Right hindlimb (tissue), 1 donor: ENCODE measurements at regions not wholly inside any gene's neighbourhood (a gene's known extent, or its start where the extent isn't known, plus 50 kb on each side); places are given as distances from the start of the nearest gene placed in this dataset.

Source experiments
- DNase-seq: peaks from one replicate; pipeline ENCODE4 v3.0.0-alpha.2; 2018

GRCh38 chrX:22325096-22325495 is 52.4 kb downstream of the CBLL2 start:
- no peak for DNase-seq

DNA sequence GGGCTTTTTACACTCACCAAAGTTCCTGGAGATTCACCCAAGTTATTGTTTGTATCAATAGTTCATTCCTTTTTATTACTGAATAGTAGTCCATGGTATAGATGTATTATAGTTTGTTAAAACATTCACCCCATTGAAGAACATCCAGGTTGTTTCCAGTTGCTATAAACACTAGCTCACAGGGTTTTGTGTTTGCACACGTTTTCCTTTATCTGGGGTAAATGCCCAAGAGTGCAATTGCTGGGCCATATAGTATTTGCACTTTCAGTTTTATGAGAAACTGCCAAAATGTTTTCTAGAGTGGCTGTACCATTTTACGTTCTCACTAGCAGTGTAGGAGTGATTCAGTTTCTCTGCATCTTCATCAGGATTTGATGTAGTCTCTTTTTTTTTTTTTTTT is 57.1 kb downstream of the CBLL2 start:
- no peak for DNase-seq

GRCh38 chrX:22338740-22339139 is 66.0 kb downstream of the CBLL2 start:
- DNase-seq = no peak

DNA sequence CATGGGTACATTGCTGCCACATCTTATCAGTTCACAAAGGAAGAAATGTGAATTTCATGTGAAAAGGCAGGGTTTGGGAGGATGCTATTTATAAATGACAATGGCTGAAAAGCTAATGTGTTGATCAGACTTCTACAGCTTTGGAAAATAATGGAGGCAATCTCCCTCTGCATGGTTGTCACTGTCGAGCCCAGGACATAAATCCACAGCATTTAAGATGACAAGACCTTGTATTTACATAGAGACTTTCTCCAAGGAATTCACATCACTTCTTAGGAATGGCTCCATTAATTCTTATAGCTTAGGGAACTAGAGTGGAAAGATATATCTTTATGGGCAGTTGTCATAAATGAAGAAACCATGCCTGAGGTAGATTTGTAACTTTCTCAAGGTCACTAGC is 66.7 kb downstream of the CBLL2 start:
- no peak for DNase-seq

DNA sequence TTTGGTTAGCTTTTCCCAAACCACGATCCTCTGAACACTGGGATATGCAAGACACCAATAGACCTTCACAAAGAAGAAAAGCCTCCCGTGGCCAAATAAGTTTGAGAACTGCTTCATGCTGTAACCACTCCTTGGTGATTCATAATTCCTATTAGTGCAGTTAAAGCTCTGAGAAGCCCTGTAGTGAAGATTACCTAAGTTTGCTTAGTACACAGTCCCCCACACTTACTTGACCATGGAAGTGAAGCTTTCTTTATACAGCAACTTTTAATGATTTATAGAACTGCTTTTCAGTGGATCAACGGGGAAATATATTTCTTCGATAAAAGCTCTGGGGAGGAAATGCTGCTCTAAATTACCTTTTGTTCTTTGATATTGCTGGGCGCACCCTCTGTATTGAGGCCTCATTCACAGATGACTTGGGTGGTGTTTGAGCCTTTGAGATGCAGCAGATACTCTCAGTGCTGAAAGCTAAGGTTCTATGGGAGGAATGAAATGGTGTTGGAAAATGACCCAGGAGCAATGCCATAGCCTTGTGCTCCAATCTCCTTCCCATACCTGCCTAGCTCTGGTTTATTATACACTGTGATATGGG is 67.4 kb downstream of the CBLL2 start:
- DNase-seq = no peak

GRCh38 chrX:22343192-22343591 is 70.5 kb downstream of the CBLL2 start:
- DNase-seq = no peak

GRCh38 chrX:22345884-22346283 is 73.2 kb downstream of the CBLL2 start:
- no peak for DNase-seq

DNA sequence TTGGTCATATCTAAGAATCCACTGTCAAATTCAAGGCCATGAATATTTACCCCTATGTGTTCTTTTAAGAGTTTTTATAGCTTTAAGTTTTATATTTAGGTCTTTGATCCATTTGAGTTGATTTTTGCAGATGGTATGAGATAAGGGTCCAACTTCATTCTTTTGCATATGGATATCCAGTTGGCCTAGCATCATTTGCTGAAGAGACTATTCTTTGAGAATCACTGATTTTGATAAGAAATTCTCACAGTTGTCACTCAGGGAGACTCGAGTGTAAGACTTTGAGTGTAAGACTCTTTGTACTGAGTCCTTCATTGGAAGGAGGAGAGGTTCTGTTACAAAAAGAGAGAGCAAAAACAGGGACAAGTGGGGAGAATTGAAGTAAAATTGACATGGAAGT is 74.8 kb downstream of the CBLL2 start:
- no peak for DNase-seq

DNA sequence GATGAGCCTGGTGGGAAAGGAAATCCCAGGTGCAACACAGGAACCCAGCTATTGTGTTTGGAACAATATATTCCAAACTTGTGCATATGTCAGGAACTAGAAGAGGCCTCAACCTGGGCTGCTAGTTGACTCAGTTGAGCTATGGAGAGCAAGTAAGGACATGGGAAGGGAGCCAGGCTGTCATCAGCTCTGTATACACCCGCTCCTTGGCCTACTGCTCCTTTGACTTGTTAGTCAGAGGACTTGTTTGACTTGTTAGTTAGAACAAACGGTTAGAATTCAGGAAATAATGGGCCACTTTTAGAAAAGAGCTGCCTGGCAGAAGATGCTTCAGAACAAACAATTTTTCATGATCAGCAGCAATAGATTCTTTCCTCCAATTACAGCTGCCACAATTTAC is 76.4 kb downstream of the CBLL2 start:
- DNase-seq = no peak

DNA sequence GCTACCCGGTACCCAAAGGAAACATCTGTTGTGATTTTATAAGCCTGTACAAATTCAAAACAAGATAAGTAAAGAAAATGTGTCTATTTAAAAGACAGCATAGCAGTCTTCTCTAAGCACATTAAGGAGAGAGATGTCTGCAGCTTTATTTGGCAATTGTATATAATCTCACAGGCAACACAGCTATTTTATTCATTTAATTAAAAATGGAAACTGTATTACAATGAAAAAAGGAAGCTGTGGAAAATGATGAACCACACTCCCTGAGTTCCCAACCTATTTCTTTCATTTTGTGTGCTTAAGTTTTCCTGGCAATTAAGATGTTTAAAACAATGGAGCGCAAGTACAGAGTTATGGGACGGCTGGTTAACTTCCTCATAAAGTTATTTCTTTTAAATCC is 78.4 kb downstream of the CBLL2 start:
- no peak for DNase-seq

DNA sequence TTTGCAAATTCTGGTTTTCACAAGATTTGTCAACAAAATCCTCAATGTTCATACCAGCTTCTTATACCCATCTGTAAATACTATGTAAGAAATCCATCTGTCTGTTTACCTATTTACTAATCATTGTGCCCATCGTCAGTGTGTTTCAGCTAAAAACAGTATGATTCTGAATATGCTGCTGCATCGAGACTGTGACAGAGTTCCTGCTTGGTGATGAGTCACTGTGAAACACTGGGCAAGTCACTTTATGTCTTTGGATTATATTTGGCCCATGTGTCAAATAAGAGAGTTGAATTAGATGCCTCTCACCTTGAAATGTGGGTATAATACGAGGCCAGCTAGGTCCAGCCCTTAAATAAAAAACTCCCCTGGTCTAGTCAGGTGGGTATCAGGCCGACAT is 79.3 kb downstream of the CBLL2 start:
- DNase-seq = no peak

GRCh38 chrX:22357621-22358020 is 84.9 kb downstream of the CBLL2 start:
- DNase-seq = no peak

DNA sequence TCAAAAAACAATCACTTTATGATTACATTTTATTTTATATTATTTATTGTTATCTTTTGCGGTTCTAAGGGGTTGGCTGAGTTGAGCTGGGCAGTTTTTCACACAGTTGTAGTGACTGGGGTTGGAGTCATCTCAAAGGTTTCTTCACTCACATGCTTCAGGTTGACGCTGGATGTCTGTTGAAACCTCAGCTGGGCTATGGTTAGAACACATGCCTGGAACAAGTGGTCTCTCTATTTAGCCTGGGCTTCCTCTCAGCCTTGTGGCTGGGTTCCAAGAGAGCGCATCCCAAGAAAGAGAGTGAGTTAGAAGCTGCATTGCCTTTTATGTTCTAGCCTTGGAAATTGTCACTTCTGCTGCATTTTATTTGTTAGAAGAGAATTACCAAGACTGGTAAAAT is 87.4 kb downstream of the CBLL2 start:
- DNase-seq = no peak

GRCh38 chrX:22365460-22365859 is 92.7 kb downstream of the CBLL2 start:
- DNase-seq = no peak

DNA sequence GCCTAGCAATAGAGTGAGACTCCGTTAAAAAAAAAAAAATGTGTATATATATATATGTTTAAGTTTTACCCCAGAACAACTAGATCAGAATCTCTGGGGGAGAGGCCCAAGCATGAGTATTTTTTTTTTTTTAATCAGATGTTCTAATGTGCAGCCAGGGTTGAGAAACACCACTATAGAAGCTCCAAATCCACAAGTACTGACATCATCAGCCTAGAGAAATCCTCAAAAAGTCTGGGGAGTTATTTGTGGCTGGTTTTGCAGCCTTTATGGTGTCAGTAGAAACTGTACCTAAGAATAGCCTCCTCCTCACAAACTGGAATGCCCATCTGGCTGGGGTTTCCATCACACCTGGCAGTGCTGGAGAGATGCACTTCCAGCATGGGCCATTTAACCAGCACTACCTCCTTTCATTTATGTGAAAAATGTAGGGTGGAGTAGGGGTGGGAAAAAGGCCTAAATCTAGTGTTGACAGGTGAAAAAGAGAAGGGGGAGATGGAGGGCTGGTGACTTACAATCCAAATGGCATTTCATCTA is 93.5 kb downstream of the CBLL2 start:
- no peak for DNase-seq

DNA sequence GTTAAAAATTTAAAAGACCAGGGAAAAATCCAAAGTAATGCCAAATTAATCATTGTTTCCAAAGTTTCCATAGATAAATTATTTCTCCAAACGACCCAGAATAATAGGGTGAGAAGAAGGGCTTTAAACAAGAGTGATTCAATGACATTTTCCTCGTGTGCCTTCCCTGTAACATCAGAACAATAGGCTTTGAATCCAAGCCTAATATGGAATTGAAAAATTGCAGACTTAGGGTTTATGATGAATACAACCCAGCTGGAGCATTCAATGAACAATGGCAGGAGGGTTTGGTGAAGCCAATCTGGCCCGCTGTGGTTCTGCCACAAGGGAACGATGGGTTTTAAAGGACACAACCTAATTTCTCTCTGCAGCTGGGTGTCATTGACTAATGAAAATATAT is 94.2 kb downstream of the CBLL2 start:
- no peak for DNase-seq

DNA sequence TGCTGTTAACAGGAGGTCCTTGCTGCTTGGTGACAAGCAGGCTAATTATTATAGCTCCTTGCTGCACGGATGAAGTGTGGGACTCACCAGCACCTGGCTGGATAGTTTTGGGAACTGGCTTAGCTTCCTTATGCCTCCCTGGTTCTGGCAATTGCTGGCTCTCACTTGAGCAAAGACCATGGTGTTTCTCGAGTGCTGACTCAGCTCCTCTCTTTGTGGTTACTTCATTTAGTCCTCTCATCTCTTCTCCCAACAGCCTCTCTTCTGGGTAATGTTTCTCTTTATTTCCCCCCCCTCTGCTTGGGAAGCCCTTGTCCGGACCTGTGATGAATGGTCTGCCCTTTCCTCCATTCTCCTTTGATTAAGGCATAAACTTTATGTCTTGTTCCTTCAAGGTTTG is 100.4 kb downstream of the CBLL2 start:
- no peak for DNase-seq

GRCh38 chrX:22373766-22374165 is 101.1 kb downstream of the CBLL2 start:
- DNase-seq = no peak

- no peak for DNase-seq
Observed at GRCh38 chrX:22376369-22376768, 103.7 kb downstream of the CBLL2 start.

- DNase-seq = no peak
Observed at GRCh38 chrX:22378296-22378695, 105.6 kb downstream of the CBLL2 start.

- no peak for DNase-seq
Observed at GRCh38 chrX:22383988-22384387, 111.3 kb downstream of the CBLL2 start.

DNA sequence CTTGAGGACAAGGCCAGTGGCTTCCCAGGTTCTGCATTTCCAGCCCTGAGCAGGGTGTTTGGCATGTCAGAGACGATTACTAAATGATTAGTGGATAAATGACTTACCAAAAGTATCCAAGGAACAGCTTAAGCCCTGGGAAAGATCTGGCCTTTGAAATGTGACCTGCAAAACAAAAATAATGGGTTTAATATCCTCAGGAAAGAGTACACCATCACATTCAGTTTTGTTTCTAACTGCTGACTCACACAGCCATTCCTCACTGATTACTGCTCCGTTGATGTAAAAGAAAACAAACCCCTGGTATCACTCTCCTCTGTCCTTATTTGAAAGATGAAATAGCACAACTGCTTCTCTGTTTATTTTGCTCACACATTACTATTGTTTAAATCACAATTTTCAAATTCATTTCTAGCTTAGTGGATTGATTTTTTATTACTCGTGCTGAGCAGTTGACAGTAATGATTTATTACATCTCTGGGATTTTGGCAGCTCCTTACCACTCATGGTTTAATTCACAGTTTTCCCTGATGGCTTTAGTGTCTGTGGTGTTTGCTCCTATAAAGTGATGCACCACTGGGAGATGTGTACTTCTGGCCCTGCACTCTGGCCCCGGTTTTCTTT is 117.0 kb downstream of the CBLL2 start:
- no peak for DNase-seq

DNA sequence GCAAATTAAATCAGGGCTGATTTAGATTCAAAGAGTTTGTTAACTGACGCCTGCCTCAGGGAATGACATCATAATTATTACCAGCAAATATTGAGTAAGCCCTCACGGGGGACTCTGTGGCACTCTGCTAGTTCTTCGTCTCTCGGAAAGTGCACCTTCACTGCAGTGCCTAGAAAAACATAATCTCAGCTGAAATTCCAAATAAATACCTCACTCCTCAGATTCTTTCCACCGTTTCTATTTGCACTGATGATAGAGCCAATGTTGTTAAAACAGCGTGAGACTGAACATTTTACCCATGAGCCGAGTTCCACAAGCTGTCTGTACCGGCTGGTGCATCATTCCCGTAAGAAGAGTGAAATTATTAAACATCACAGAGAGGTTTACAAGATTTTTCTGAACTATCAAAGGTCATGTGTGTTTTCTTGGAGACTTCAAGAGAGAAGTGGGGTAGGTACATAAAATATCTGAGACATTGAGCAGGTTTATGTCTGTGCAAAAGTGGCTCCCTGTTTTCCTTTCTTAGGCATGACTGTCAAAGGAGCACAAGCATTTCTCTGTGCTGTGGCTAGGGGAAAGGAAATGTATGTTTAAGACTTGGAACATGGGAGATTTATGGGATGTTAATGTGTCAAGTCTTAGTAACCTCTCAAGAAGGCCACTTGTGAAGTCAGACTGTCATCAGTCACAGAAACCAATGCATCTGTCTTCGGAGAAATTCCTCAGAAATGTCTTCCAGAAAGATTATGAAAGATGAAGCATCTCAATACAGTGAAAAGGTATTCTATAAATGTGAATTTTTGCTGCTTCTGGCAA is 119.6 kb downstream of the CBLL2 start:
- no peak for DNase-seq

DNA sequence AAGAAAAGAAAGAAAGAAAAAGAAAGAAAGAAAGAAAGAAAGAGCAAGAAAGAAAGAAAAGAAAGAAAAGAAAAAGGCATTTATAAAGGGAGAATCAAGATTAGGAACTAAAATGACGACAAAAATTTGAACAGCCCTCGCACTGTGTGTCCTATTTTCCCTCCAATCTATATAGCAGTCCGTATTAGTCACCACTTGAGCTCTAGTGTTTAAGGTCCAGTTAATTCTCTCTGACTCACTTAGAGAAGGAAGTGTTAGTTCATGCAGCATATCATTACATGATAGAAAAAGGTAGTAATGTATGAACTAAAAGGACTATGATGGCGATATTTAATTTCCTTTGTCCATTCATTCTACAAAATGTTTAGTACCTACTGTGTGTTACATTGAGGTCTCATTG is 122.7 kb downstream of the CBLL2 start:
- no peak for DNase-seq
